Activated T-cell treated with anti-CD3 and anti-CD28 coated beads, Interleukin-2, amount 50 U/mL, for 48 hours (primary cell): ENCODE measurements at regions not wholly inside any gene's neighbourhood (a gene's known extent, or its start where the extent isn't known, plus 50 kb on each side); places are given as distances from the start of the nearest gene placed in this dataset.

Source experiments
- DNase-seq, 2 experiments: peaks; one replicate each; pipeline ENCODE4 v3.0.0-alpha.2; 2020

DNA sequence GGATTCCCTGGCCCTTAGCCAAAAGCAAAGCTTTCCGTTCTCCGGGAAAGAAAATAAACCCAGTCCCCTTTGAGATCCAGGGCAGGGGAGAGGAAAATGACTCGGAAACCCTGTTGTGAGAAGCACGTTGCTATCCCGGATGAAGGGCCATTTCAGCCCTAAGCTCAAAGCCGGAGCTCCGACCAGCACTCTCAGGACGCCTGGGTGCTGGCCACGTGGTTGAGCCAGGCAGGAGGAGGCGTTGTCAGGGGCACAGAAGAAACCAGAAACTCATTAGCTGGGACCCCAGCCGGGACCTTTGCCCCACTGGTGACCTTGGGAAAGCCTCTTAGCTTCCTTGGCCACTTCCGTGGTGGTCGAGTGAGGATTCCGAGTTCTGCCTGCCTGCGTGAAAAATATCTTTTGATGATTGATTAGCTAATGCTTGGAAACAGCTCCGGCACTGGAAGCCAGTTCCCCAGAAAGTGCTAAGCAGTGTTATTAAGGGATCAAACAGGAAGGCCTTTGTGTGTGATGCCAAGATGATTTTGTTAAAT, 57.6 kb upstream of the FZD10 start:
- DNase-seq: no peak

DNA sequence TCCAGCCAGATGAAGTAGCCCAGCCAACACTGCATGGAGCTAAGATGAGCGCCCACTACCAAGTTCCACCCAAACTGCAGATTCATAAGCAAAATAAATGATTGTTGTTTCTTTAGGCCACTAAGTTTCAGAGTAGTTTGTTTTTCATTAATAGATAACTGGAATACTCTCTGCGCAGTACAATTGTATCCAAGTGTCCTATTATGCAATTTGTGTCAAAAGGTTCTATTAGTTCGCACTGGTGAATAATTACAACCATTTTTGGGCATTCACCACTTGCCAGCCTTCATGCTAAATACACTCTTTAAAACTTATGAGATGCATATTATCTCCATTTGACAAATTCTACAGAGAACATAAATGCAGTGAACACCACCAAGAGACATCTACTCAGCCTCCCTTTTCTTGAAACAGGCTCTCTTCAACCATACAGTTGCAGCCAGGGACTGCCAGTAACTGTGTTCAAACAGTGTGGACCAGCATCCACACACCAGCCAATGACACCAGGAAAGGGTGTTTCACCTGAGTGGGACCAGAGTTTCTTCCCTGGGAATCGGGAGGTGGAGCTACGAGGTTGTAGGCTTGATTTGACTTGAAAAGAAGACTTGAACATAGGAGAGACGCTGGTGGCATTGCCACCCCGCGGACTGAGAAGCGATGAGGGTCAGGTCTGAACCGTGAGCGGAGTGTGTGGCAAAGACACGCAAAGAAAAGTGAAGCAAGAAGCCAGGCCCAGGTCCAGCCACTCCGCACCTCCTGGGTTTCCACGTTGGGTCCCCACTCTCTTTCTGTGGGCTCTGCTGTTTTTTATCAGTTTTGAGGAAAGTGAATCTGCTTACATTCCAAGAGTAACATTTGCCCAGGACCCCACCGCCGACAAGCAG, 53.0 kb upstream of the FZD10 start:
- no peak for DNase-seq

DNA sequence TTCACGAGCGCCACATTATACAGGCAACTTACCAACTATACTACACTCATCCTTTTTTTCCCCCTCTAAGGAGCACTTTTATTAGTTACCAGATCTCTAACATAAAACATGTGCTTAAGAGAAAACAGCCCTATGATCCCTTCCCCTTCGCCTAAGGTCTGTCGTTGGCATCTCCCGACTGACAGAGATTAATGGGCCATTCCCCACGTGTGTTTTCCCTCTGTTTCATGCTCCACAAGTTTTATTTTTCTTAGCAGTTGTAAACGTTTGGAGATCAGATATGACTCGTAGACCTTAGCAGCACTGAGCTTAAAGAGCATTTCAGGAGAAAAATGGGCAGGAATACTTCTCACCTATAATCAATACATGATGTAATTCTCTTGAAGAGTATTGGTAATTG, 51.4 kb upstream of the FZD10 start:
- DNase-seq: no peak

DNA sequence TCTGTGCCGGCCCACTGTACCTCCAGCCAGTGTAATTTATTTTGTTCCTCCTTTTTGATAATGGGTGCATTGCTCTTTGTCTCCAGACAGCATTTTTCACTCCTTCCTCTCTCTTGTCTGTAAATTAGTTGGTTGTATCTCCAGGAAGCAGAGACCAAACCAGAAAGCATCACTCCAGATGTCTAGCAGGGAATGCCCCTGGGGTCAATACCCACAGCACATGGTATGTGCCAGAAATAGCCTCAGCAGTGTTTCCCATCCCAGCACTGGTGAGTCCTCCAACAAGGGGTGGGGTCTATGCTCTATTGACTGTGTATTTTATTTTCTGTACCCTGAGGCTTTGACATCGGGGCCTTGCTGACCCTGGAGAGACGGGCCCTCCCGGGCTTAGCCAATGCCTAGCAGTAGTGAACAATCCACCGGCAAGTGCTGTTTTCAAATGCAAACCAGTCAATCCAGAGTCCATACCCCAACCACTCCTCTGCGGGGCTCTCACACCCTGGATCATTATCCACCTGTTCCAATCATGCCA, 50.2 kb upstream of the FZD10 start:
- no peak for DNase-seq
